T-helper 2 cell (primary cell): ENCODE measurements at regions not wholly inside any gene's neighbourhood (a gene's known extent, or its start where the extent isn't known, plus 50 kb on each side); places are given as distances from the start of the nearest gene placed in this dataset.
"Not testable (repeated sequence)": the region's sequence is repeated elsewhere in the genome, so short reads cannot be mapped to it uniquely, and the experiment has no call there.

Source experiments
- DNase-seq, 5 experiments: peaks; one replicate each; pipeline versions ENCODE4 v3.0.0 to v3.0.0-alpha.2; 2012 to 2022

DNA sequence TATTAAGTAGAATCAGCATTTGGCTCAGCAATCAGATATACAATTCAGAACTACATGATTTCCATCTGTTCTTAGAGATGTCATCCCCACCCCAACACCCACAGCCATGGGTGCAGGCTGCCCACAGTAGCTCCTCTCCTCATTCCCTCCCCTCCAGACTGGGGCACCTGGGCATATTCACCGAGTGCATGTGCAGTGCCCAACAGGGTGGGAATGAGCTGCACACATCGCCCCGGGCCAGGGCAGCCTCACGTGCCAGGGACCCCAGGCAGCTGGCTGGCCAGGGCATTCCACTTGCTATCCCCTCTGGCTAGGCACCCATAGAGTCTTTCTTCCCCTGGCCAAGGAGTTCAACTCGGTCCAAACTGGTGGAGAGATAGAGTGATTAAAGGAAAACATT is 461.9 kb upstream of the NUDT12 start:
- no peak for DNase-seq

DNA sequence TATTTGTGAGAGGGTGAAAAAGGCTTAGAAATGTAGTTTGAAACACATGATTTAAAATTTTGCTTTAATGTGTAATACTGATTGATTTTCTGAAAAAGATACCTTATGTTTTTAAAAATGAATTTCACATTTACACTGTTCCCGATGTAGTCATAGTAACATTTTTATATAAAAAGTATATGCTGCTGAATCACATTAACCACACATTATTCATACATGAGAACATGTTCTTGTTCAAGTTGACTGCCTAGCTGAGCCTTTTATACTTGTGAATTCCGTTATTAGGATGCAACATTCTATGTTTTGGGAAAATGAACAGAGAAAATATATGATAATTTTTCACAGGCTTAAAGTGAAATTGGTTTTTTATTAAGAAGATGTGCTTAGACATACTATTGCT is 461.1 kb upstream of the NUDT12 start:
- no peak for DNase-seq

DNA sequence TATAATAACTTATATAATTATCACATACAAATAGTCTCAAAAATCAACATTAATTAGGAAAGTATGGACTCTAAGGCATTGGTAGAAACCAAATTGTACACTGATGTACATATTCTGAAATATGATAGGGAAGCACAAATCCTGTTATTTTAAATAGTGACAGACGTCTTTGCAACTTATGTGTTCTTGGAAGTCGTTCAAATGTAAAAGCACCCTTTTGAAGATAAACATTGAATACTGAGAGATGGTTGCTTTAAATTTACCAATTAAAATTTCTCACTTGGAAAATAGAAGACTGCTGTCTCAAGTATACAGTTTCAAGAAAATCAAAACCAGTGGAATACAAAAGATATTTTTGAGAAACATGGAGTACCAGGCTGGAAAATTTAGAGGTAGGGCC is 457.4 kb upstream of the NUDT12 start:
- DNase-seq: no peak

DNA sequence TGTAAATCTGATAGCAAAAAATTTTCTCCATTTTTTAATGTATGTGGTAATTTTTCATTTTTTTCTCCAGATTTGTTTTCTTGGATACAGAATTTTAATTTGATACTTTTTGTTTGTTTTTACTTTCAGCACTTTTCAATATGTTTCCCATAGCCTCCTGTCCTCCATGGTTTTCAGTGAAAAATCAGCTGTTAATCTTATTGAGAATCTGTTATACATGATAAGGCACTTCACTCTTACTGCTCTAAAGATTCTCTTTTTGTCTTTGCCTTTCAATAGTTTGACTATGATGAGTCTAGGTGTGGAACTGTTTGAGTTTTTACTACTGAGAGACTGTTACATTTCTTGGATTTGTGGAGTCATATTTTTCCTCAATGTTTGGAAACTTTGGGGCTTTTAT is 455.7 kb upstream of the NUDT12 start:
- no peak for DNase-seq

DNA sequence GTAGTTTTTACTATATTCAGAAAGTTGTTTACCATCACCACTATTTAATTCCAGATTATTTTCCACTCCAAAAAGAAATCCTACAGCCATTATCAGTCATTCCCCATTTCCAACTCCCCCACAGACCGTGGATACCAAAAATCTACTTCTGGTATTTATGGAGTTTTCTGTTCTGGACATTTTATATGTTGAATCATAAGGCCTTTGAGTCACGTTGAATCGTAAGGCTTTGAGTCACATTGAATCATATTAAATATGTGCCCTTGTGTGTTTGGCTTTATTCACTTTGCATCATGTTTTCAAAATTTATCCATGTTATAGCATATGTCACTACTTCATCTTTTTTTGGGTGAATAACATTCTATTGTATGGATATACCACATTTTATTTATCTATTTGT is 454.1 kb upstream of the NUDT12 start:
- no peak for DNase-seq

GRCh38 chr5:104015765-104016164 is 453.2 kb upstream of the NUDT12 start:
- no peak for DNase-seq

- not testable (repeated sequence) for DNase-seq
Observed at GRCh38 chr5:104002783-104003182, 440.2 kb upstream of the NUDT12 start.

DNA sequence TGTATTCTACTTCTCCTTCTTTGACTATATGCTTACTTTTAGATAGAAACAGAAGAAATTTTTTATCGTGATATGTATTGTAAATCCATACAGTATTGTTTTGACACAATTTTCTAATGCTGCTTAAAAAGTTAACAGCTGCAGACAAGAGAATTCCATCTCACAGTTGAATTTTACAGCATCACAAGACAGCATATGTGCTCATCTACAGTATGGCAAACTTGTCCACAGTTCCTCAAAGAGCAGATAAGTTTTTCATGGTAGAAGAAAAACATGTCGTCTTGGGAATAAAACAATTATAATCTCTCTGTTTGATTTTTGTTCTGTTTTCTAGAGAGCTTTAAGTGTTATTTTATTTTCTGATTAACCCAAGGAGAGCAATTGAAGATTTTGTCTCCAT is 438.5 kb upstream of the NUDT12 start:
- no peak for DNase-seq

- DNase-seq: no peak
Observed at GRCh38 chr5:103993031-103993430, 430.4 kb upstream of the NUDT12 start.

GRCh38 chr5:103990064-103990463 is 427.5 kb upstream of the NUDT12 start:
- DNase-seq: no peak

DNA sequence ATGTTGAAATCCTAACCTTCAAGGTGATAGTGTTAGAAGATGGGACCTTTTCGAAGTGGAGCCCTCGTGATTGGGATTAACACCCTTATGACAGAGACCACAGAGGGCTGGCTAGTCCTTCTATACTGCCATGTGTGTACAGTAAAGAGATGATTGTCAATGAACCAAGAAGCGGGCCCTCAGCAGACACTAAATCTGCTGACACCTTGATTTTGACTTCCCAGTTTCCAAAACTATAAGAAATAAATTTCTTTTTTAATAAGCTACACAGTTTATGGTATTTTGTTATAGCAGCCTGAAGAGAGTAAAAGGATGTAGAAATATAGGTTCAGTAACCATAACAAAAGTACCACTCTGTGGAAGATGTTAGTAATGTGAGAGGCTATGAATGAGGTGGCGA is 419.0 kb upstream of the NUDT12 start:
- DNase-seq: no peak

DNA sequence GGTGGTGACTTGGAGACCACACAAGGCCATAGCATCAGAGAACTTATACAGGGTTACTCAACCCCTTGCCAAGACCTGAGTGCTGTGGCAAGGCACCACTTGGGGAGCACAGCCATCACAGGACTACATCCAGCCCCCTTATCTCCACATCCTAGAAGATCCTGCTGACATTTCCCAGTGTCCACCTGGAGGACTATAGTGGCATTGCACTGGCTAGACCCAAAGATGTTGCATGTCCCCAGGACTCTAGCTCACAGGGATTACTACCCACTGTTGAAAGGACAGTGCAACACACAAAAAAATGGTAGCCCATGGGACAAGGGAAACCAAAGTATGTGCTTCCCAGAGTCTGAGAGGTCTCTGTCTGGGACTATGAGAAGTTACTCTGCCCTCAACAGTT is 411.1 kb upstream of the NUDT12 start:
- no peak for DNase-seq

DNA sequence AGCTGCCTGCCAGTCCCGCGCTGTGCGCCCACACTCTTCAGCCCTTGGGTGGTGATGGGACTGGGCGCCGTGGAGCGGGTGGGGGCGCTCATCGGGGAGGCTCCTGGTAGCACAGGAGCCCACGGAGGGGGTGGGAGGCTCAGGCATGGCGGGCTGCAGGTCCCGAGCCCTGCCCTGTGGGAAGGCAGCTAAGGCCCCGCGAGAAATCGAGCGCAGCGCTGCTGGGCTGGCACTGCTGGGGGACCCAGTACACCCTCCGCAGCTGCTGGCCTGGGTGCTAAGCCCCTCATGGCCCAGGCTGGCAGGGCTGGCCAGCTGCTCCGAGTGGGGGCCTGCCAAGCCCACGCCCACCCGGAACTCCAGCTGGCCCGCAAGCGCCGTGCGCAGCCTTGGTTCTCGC is 403.7 kb upstream of the NUDT12 start:
- not testable (repeated sequence) for DNase-seq

GRCh38 chr5:103962023-103962422 is 399.4 kb upstream of the NUDT12 start:
- no peak for DNase-seq

- no peak for DNase-seq
Observed at GRCh38 chr5:103953601-103954382, 391.2 kb upstream of the NUDT12 start.

GRCh38 chr5:103951776-103952175 is 389.2 kb upstream of the NUDT12 start:
- no peak for DNase-seq

DNA sequence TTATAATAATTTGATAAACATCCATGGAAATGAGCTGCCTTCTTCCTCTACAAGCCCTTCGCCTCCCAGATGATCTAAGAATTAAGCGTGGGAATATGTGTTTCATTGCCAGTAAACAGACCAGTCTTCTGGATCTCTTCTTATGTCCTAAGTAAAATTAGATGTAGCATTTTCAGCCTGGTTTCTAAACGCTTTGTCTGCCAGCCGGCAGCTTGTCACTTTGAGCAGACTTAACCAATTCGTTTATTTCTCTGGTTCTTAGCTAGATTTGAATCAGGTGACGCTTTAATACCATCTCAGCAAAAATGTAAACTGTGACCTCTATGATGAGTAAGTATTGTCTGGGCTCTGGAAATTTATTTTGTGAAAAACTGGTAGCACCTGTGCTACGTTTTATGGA is 380.6 kb upstream of the NUDT12 start:
- DNase-seq: no peak

- DNase-seq: no peak
Observed at GRCh38 chr5:103942587-103943186, 380.1 kb upstream of the NUDT12 start.

- DNase-seq: no peak
Observed at GRCh38 chr5:103941596-103941995, 379.0 kb upstream of the NUDT12 start.

- DNase-seq: no peak
Observed at GRCh38 chr5:103938146-103938695, 375.6 kb upstream of the NUDT12 start.

DNA sequence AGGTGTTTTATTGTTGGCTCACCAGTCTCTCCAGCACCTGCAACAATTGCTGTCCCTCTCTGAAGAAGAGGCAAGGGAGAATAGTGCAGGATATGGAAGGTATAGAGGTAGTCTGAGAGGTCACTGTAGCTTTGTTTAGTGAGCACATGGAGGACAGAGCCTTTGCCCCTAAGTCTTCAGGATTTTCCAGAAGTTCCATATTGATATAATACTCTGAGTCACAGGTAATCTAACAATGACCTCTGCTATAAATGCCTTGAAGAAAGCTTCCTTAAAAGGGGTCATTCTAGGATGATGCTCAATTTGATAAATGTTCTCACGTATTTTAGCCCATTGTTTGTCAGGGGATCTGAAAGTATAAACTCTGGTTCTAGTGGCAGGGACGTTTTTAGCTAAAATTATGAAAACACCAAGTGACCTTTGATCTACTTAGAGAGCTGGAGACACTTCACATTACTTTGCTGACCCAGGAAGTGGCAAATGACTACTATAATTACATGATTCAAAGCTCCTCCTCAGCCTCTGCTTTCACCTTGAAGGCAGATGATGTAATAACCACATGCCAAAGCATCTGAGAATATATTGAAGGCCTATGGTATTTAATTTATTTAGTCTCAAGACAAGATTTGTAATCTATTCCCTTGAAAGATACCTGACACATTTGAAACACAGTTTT is 366.9 kb upstream of the NUDT12 start:
- no peak for DNase-seq

DNA sequence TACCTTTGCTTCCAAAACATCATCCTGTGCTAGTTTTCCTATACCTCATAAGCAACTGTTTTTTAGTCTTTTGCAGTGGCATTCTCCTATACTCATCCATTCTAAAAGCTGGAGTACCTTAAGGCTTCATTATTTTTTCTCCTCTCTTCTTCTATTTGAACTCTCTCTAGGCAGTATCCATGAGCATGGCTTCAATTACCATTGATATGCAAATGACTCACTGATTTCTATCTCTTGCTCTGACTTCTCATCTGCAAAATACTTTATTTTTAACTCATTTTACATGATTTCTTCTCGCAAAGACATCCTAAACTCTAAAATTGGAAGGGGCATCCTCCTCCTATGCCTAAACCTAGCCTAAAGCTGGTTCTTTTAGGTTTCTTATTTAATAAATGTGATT is 365.1 kb upstream of the NUDT12 start:
- DNase-seq: no peak

GRCh38 chr5:103923616-103924168 is 361.1 kb upstream of the NUDT12 start:
- no peak for DNase-seq

DNA sequence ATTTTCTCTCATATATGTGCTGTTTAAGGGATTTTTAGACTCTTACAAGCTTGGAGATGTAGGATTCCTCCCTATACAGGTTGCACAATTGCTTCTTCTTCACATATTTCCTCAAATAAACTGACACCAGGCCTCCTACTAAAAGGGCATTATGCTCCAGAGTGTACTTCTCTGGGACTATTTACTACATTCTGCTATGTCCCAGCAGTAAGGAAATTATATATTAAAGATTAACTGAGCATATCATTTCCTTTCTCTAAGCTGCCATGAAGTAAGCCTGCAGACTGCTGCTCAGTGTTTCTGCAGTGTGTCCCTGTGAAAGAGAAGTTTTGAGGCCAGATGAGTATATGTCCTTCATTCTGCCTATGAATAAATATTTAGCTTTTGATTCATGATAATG is 356.9 kb upstream of the NUDT12 start:
- DNase-seq: no peak
